Stimulated activated naive B cell treated with anti-CD40 and anti-IgM and Interleukin-4, amounts not matched to agents 10 μg/mL and 1 μg/mL and 100 μg/mL, for 72 hours (primary cell): ENCODE measurements at regions not wholly inside any gene's neighbourhood (a gene's known extent, or its start where the extent isn't known, plus 50 kb on each side); places are given as distances from the start of the nearest gene placed in this dataset.

ENCODE experiments used
- ATAC-seq, 2 donors: fragments of 150-1000 bp; cut with Tn5 transposase; replicated peaks; 2 replicates each; pipeline ENCODE4 v1.10.0; 2021; ENCODE audit warnings: moderate library complexity in 1 of 2
- DNase-seq: peaks from one replicate; pipeline ENCODE4 v3.0.0; 2021
- H3K27ac Mint-ChIP-seq: one replicate; pipeline ENCODE4 v1.8.0; 2022; ENCODE audit warnings: mild to moderate bottlenecking, mixed read lengths
- H3K27me3 Mint-ChIP-seq, 2 donors: one replicate each; pipeline ENCODE4 v1.8.0; 2022; ENCODE audit warnings: mixed read lengths in 2 of 2
- H3K36me3 Mint-ChIP-seq, 2 donors: one replicate each; pipeline ENCODE4 v1.8.0; 2022; ENCODE audit warnings: mixed read lengths in 2 of 2, mild to moderate bottlenecking in 1 of 2
- H3K4me1 Mint-ChIP-seq, 2 donors: one replicate each; pipeline ENCODE4 v1.8.0; 2022; ENCODE audit warnings: mixed read lengths in 2 of 2, mild to moderate bottlenecking in 1 of 2
- H3K4me3 Mint-ChIP-seq, 2 donors: one replicate each; pipeline ENCODE4 v1.8.0; 2022; ENCODE audit warnings: mild to moderate bottlenecking in 2 of 2, mixed read lengths in 2 of 2, moderate library complexity in 1 of 2
- H3K9me3 Mint-ChIP-seq, 2 donors: one replicate each; pipeline ENCODE4 v1.8.0; 2022; ENCODE audit warnings: mixed read lengths in 2 of 2, mild to moderate bottlenecking in 1 of 2

DNA sequence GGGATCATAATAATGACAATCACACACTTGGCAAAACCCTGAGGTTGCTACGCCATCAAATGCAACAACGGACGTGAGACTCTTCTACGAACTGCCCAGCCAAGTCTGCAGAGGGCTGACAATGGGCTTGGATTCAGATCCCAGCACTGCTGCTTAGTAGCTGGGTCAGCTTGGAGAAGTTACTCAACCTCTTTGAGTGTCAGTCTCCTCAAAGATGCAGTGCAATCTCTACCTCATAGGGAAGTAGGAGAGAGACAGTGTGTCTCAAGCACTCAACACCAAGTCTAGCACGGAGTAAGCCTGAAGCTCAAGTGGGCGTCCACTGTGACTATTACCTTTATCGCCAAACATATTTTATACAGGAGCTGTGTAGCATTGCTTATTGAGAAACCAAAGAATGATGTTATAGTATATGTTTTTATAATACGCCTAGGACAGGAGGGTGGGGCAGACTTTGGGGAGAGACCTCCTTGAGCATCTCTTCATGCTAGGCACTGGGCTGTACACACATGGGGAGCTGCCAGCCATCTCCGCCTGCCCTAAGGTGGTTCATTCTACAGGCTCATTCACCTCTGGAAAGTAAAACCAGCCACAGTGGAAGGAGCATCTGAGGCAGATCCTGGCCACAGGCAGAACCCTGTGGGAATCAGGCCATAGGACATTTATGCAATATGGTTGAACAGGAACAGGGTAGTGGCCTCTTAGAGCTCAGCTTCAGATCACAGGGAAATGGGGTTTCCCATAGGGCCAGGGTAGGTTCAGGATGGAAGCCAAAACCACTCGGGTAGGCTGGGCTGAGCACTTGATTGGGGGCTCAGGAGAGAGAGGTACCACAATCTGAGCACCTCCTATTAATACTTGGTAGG lies 160.2 kb downstream of the MRPL14 start:
- H3K4me3 Mint-ChIP-seq: no peak overlapping the region
- no peaks in the 10 kb centered on the region for H3K4me1 Mint-ChIP-seq
- H3K9me3 Mint-ChIP-seq: no peaks in the 10 kb centered on the region
- peaks cover 11 to 18% of the 10 kb centered on the region in 2 donors for H3K27me3 Mint-ChIP-seq
- DNase-seq: no peak
- ATAC-seq: no peak
- no peak overlapping the region for H3K27ac Mint-ChIP-seq
- H3K36me3 Mint-ChIP-seq: no peaks in the 10 kb centered on the region

DNA sequence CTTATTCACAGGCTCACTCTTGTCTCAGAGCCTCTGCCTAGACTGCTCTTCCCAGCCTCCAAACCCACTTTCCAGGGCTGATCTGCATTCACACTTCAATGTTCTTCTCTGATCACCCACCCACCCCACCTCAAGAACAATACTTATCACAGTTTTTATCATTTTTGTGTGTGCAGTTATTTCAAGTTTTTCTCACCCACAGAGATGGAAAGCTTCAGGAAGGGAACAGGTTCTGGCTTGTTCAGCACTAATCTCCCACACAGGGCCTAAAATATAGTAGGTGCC lies 160.9 kb downstream of the MRPL14 start:
- Mint-ChIP-seq H3K27me3 (peaks cover 16 to 19% of the 10 kb centered on the region in 2 donors), H3K9me3 (no peaks in the 10 kb centered on the region), H3K36me3 (no peaks in the 10 kb centered on the region), H3K27ac (no peak overlapping the region), H3K4me1 (no peaks in the 10 kb centered on the region), H3K4me3 (no peak overlapping the region)
- ATAC-seq: no peak
- DNase-seq: no peak

DNA sequence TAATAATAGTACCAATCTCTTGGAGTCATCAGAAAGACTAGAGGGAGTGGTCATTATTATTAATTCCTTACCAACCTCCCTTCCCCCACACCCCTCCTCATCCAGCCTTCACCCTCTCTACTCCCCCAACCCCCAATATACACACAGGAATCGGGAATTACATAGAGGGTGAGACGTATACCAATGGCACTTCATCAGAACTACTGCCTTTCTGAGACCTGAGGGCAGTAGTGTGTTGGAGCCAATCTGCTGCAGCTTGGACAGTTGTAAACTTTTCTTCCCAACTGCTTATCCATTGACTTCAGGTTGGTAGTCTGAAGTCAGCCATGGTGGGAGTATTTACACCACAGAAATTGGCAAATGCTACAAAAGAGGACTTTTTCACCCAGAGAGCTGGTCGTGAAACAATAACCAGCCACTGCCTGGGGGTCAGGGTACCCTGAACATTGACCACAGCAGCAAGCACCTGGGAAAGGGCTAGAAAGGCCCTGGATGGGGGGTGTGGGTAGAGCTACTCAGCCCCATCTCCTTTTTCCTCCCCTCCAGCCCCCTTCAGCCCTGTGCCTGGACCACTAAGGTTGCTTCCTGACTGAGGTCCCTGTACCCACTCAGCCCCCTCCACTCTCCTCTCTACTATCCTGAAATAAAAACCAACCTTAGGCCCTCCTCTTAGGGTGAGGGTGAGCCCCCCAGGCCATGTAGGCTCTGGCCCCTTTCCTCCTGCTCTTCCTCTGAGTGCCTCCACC lies 161.5 kb downstream of the MRPL14 start:
- Mint-ChIP-seq H3K4me1 (no peaks in the 10 kb centered on the region), H3K27ac (no peak overlapping the region), H3K27me3 (peaks cover 22% of the 10 kb centered on the region in 2 donors), H3K36me3 (no peaks in the 10 kb centered on the region), H3K9me3 (no peaks in the 10 kb centered on the region), H3K4me3 (no peak overlapping the region)
- no peak for ATAC-seq
- no peak for DNase-seq

DNA sequence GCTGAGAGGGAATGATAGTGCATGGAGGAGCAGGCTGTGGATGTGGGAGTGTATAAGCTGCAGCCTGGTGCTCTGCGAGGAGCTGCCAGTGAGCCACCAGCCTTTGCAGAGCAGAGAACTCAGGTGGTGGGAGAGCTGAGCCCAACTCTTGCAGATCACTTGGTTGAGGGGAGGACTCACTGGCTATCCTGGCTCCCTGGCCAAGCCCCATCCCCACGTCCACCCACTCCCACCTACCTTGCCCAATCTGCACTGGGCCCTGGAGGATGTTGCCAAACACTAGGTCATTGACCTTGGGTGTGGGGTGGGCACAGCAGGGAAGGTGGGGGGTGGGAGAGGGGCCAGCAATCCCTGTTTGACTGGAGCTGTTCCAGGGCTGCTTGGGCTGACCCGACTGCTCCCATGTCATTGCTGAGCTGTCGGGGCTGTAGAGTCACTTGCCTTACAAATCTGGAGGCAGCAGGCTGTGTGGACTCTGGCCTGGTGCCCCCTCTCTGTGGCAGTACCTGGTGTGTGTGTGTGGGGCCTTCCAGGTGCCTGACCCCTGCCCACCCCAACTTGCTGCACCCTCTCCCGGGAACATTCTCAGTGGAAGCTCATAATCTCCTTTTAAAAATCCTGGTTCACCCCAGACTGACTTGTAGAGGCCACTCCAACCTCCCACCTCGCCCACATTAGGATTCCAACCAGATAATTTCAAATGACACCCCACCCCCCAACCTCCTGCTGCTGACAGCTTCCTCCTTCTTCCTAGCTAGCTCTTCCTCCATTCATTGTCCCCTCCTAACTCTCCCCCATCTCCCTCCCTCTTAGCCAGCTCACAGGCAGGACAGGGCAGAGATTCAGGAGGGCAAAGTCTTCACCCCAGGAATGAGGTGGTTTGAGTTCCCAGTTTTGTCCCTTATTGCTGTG lies 162.3 kb downstream of the MRPL14 start:
- Mint-ChIP-seq H3K36me3 (no peaks in the 10 kb centered on the region), H3K4me1 (no peaks in the 10 kb centered on the region), H3K4me3 (no peak overlapping the region), H3K27me3 (peaks cover 22 to 26% of the 10 kb centered on the region in 2 donors), H3K9me3 (no peaks in the 10 kb centered on the region), H3K27ac (no peak overlapping the region)
- ATAC-seq (no peak), DNase-seq (no peak)

DNA sequence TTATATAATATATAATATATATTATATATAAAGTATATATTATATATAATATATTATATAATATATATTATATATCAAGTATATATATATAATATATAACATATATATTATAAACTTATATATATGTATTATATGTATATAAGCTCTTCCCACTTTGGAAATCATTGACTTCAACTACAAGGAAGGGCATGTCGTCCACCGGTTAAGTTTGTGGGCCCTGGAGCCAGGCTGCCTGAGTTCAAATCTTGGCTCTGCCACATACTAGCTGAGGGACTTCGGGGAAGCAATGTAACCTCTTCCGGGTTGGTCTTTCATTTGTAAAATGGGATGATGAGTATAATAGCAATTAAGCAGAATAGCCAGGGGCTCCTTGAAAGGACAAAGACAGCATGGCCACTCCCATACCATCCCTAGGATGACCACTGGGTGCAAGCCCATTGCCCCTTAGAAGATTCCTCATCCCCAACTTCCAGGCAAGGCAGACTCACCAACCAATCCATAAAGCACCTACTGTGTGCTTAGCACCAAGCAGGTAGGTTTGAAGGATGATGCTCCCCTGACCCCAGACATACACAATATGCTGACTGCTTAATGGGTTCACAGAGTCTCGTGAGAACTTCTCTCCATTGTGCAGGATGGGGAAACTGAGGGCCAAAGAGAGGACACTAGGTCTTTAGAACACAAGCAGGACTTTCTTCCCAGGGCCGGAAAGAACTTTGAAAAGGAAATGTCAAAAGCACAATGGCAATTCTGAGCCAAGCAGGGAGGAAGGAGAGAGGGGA lies 163.2 kb downstream of the MRPL14 start:
- no peaks in the 10 kb centered on the region for H3K4me1 Mint-ChIP-seq
- no peaks in the 10 kb centered on the region for H3K36me3 Mint-ChIP-seq
- H3K4me3 Mint-ChIP-seq: no peak overlapping the region
- DNase-seq (no peak), ATAC-seq (no peak)
- H3K9me3 Mint-ChIP-seq: no peaks in the 10 kb centered on the region
- no peak overlapping the region for H3K27ac Mint-ChIP-seq
- peaks cover 18 to 30% of the 10 kb centered on the region in 2 donors for H3K27me3 Mint-ChIP-seq

DNA sequence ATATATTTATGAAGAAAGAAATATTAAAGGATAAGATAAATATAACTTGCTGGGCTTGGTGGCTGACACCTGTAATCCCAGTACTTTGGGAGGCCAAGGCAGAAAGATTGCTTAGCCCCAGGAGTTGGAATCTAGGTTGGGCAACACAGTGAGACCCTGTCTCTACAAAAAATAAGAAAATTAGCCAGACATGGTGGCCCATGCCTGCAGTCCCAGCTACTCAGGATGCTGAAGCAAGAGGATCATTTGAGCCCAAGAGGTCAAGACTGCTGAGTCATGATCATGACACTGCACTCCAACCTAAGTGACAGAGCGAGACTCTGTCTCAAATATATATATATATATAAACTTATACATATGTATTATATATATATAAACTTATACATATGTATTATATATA lies 164.0 kb downstream of the MRPL14 start:
- Mint-ChIP-seq H3K27me3 (peaks cover 22 to 38% of the 10 kb centered on the region in 2 donors), H3K9me3 (no peaks in the 10 kb centered on the region), H3K4me1 (no peaks in the 10 kb centered on the region), H3K27ac (no peak overlapping the region), H3K4me3 (no peak overlapping the region), H3K36me3 (no peaks in the 10 kb centered on the region)
- DNase-seq: no peak
- no peak for ATAC-seq

DNA sequence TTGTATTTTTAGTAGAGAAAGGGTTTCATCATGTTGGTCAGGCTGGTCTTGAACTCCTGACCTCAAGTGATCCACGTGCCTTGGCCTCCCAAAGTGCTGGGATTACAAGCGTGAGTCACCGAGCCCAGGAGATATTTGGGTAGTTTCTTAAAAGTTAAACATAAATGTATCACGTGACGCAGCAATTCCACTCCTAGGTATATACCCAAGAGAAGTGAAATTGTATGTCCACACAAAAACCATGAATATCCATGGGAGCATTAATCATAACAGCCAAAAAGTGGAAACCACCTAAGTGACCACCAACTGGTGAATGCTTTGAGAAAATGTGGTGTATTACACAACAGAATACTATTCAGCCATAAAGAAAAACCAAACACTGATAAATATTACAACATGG lies 164.8 kb downstream of the MRPL14 start:
- ATAC-seq (no peak), DNase-seq (no peak)
- Mint-ChIP-seq H3K27ac (no peak overlapping the region), H3K36me3 (no peaks in the 10 kb centered on the region), H3K27me3 (peaks cover 29 to 45% of the 10 kb centered on the region in 2 donors), H3K9me3 (no peaks in the 10 kb centered on the region), H3K4me1 (no peaks in the 10 kb centered on the region), H3K4me3 (no peak overlapping the region)

DNA sequence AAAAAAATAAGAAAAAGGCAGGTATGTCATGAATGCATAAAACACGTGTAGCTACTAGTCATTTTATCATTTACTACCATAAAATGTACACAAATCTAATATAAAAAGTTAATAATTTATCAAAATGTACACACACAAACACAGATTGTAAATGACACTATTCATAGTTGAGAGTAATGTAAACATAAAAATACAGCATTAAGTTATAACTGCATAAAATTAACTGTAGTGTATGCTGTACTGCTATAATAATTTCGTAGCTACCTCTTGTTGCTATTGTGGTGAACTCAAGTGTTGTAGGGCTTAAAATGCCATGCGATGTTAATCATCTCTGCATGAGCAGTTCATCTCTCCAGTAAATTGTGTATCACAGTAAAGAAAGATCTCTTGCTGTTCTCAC lies 170.0 kb downstream of the MRPL14 start:
- no peak overlapping the region for H3K4me3 Mint-ChIP-seq
- H3K27ac Mint-ChIP-seq: no peak overlapping the region
- H3K36me3 Mint-ChIP-seq: peaks cover 0 to 5% of the 10 kb centered on the region in 2 donors
- H3K27me3 Mint-ChIP-seq: peaks cover 47 to 63% of the 10 kb centered on the region in 2 donors
- DNase-seq (no peak), ATAC-seq (no peak)
- H3K4me1 Mint-ChIP-seq: no peaks in the 10 kb centered on the region
- peaks cover 6 to 8% of the 10 kb centered on the region in 2 donors for H3K9me3 Mint-ChIP-seq

DNA sequence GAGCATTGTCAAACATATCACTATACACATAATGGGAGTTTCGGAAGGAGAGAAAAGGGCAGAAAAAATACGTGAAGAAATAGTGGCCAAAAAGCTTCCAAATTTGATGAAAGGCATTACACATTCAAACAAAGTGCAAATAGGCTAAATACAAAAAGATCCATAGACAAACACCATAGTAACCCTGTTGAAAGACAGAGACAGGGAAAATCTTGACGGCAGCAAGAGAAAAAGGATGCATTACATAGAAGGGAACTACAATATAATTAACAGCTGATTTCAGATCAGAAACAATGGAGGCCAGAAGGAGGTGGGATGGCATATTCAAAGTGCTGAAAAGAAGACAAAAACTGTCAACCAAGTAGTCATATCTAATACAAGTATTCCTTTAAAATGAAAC lies 170.8 kb downstream of the MRPL14 start:
- Mint-ChIP-seq H3K27me3 (peaks cover 43 to 60% of the 10 kb centered on the region in 2 donors), H3K4me1 (no peaks in the 10 kb centered on the region), H3K4me3 (no peak overlapping the region), H3K36me3 (peaks cover 0 to 5% of the 10 kb centered on the region in 2 donors), H3K27ac (no peak overlapping the region), H3K9me3 (peaks cover 6 to 8% of the 10 kb centered on the region in 2 donors)
- no peak for ATAC-seq
- no peak for DNase-seq

DNA sequence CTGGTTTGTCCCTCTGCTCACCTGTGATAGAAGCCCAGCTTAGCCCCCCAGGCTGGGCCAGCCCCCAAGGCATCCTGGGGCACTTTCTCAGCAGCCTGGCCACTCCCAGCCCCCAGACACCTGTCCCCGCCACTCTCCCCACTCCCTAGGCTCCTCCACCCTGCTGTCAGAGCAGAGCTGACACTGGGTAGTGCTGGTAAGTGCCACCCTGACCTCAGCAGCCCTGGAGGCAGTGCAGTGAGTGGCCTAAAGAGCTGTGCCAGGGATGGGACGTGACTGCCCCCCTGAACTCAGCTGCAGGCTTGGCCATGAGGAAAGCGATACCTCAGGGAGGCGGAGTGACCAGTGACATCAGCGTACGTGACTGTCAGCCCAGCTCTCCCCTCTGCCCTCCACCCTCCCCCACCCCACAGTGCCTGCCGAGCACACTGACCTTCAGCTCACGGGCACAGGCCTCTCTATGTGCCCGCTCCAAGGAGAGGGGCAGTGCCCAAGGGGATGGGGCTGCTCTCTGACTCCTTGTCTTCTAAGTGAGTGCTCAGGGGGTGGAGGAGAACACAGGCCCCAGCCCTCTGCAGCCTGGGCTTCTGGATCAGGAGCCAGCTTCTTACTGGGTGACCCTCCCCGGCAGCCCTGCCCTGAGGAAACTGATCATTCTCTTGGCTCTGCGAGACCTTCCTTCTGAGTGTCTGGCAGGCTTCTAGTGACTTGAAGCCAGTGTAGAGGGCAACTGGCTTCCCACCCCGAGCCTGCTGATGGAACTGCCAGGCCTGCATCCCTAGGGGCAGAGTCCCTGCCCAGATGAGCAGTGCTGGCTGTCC lies 172.7 kb downstream of the MRPL14 start:
- Mint-ChIP-seq H3K4me3 (no peak overlapping the region), H3K27ac (no peak overlapping the region), H3K36me3 (peaks cover 0 to 5% of the 10 kb centered on the region in 2 donors), H3K9me3 (peaks cover 6 to 8% of the 10 kb centered on the region in 2 donors), H3K27me3 (peaks cover 38 to 49% of the 10 kb centered on the region in 2 donors), H3K4me1 (no peaks in the 10 kb centered on the region)
- ATAC-seq (no peak), DNase-seq (no peak)

DNA sequence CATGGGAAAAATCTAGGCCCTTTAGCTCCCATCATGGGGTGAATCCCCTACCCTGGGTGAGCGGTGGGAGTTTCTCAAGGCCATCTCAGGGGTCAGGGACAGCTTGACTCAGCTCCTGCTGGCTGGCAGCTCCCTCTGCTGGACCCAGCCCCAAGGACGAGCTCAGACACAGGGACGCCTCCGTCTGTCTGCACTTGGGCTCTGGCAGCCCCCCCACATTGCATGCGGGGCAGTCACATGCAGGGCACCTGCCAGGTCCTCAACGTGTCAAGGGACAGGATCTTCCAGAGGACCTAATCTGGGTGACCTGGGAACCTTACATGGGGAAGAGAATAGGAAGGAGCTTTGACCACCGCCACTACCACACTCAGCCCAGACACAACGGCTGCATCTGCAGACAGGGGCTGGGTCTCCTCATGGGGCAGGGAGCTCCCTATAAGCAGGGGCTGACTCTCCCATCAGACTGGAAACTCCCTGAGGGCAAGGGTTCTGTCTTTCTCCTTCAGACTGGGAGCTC lies 173.4 kb downstream of the MRPL14 start:
- H3K36me3 Mint-ChIP-seq: peaks cover 0 to 5% of the 10 kb centered on the region in 2 donors
- peaks cover 6 to 8% of the 10 kb centered on the region in 2 donors for H3K9me3 Mint-ChIP-seq
- ATAC-seq (no peak), DNase-seq (no peak)
- no peak overlapping the region for H3K27ac Mint-ChIP-seq
- no peak overlapping the region for H3K4me3 Mint-ChIP-seq
- H3K27me3 Mint-ChIP-seq: peaks cover 38 to 42% of the 10 kb centered on the region in 2 donors
- H3K4me1 Mint-ChIP-seq: no peaks in the 10 kb centered on the region

DNA sequence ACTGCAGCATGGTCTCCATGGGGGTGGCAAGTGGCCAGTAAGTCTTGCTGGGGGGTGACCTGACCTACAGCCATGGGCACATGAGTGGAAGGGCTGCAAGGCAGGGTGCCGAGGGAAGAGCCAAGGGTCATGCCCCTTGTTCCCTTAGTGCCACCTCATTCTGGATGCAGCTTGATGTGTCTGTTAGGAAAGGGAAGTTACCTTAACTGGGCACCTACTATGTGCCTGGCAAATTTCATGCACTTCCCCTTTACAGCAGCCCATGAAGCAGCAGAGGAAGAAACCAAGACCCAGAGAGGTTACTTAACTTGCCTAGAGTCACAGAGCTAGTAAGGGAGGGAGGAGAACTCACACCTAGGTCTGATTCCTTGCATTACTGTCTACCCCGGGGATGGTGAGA lies 174.0 kb downstream of the MRPL14 start:
- H3K4me1 Mint-ChIP-seq: no peaks in the 10 kb centered on the region
- no peak overlapping the region for H3K27ac Mint-ChIP-seq
- peaks cover 35 to 37% of the 10 kb centered on the region in 2 donors for H3K27me3 Mint-ChIP-seq
- ATAC-seq (no peak), DNase-seq (no peak)
- peaks cover 6 to 8% of the 10 kb centered on the region in 2 donors for H3K9me3 Mint-ChIP-seq
- H3K36me3 Mint-ChIP-seq: peaks cover 0 to 5% of the 10 kb centered on the region in 2 donors
- no peak overlapping the region for H3K4me3 Mint-ChIP-seq

DNA sequence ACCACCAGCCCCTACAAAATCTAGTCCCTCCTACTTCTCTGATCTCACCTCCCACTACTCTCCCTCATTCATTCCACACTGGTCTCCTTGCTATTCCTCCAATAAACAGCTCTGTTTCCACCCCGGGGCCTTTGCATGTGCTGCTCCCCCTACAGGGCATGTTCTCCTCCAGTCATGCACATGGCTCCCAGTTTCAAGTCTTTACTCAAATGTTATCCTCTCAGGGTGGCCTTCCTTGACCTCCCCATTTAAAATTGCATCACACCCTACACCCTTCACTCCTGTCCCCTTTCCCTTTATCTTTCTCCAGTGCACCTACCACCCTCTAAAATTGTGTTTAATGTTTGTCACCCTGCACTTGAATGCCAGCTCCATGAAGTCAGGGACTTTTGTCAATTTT lies 174.5 kb downstream of the MRPL14 start:
- no peaks in the 10 kb centered on the region for H3K4me1 Mint-ChIP-seq
- no peak overlapping the region for H3K27ac Mint-ChIP-seq
- peaks cover 30 to 32% of the 10 kb centered on the region in 2 donors for H3K27me3 Mint-ChIP-seq
- H3K9me3 Mint-ChIP-seq: peaks cover 6 to 8% of the 10 kb centered on the region in 2 donors
- no peak overlapping the region for H3K4me3 Mint-ChIP-seq
- DNase-seq (no peak), ATAC-seq (no peak)
- H3K36me3 Mint-ChIP-seq: peaks cover 0 to 5% of the 10 kb centered on the region in 2 donors
